Mesenchymal stem cell (in vitro differentiated cells and primary cell): ENCODE measurements at regions not wholly inside any gene's neighbourhood (a gene's known extent, or its start where the extent isn't known, plus 50 kb on each side); places are given as distances from the start of the nearest gene placed in this dataset.

Experiments
- DNase-seq: peaks from one replicate; pipeline ENCODE4 v3.0.0-alpha.2; 2013
- H2AFZ ChIP-seq: one replicate; pipeline ENCODE4 v1.6.1; 2013; ENCODE audit warnings: low read depth, mild to moderate bottlenecking, control low read depth, inconsistent platforms, low read length, moderate library complexity
- H2AK5ac ChIP-seq: 2 replicates; pipeline ENCODE4 v1.6.1; 2013; ENCODE audit warnings: low read length, moderate library complexity, mild to moderate bottlenecking, inconsistent platforms; ENCODE audit not compliant: severe bottlenecking
- H2BK120ac ChIP-seq: one replicate; pipeline ENCODE4 v1.6.1; 2013; ENCODE audit warnings: low read depth, mild to moderate bottlenecking, inconsistent platforms, low read length, moderate library complexity
- H2BK12ac ChIP-seq, 2 experiments: one replicate each; pipeline ENCODE4 v1.6.1; 2013; ENCODE audit warnings: inconsistent platforms in 2 of 2, low read length in 2 of 2, mild to moderate bottlenecking in 2 of 2, moderate library complexity in 2 of 2, control low read depth in 1 of 2
- H2BK15ac ChIP-seq: one replicate; pipeline ENCODE4 v1.6.1; 2013; ENCODE audit warnings: mild to moderate bottlenecking, low read depth, inconsistent platforms; ENCODE audit not compliant: poor library complexity, severe bottlenecking
- H2BK5ac ChIP-seq: 2 replicates; pipeline ENCODE4 v1.6.1; 2013; ENCODE audit warnings: low read depth, mild to moderate bottlenecking, low read length, control low read depth, inconsistent platforms; ENCODE audit not compliant: poor library complexity, severe bottlenecking
- H3K14ac ChIP-seq, 2 experiments: one replicate each; pipeline ENCODE4 v1.6.1; 2013; ENCODE audit warnings: inconsistent platforms in 2 of 2, low read length in 2 of 2, control low read depth in 1 of 2, mild to moderate bottlenecking in 1 of 2, moderate library complexity in 1 of 2
- H3K18ac ChIP-seq, 2 experiments: one replicate each; pipeline ENCODE4 v1.6.1; 2013; ENCODE audit warnings: inconsistent platforms in 2 of 2, low read length in 2 of 2, control low read depth in 1 of 2, low read depth in 1 of 2, mild to moderate bottlenecking in 1 of 2
- H3K23ac ChIP-seq, 2 experiments: one replicate each; pipeline ENCODE4 v1.6.1; 2013; ENCODE audit warnings: inconsistent platforms in 2 of 2, low read length in 2 of 2, mild to moderate bottlenecking in 2 of 2, moderate library complexity in 2 of 2, control low read depth in 1 of 2
- H3K27ac ChIP-seq: 2 replicates; pipeline ENCODE4 v1.5.1; 2013; ENCODE audit warnings: mild to moderate bottlenecking, moderate library complexity, low read length, control low read depth, inconsistent platforms; ENCODE audit not compliant: poor library complexity, severe bottlenecking
- H3K27me3 ChIP-seq, 2 experiments: 2 replicates each; pipeline versions ENCODE4 v1.6.1 to v1.7.0; 2013; ENCODE audit warnings: low read length in 2 of 2, mild to moderate bottlenecking in 2 of 2, moderate library complexity in 2 of 2, control low read depth in 1 of 2, inconsistent platforms in 1 of 2; ENCODE audit not compliant: control insufficient read depth in 1 of 2, insufficient read depth in 1 of 2
- H3K36me3 ChIP-seq, 2 experiments: 2 replicates each; pipeline versions ENCODE4 v1.6.1 to v1.7.0; 2013; ENCODE audit warnings: low read length in 2 of 2, control low read depth in 1 of 2, inconsistent platforms in 1 of 2, low read depth in 1 of 2, mild to moderate bottlenecking in 1 of 2; ENCODE audit not compliant: insufficient read depth in 2 of 2, control insufficient read depth in 1 of 2
- H3K4ac ChIP-seq, 2 experiments: one replicate each; pipeline ENCODE4 v1.6.1; 2013; ENCODE audit warnings: inconsistent platforms in 2 of 2, low read length in 2 of 2, mild to moderate bottlenecking in 2 of 2, moderate library complexity in 2 of 2, control low read depth in 1 of 2, low read depth in 1 of 2
- H3K4me1 ChIP-seq: 2 replicates; pipeline ENCODE4 v1.6.1; 2013; ENCODE audit warnings: low read depth, low read length, control low read depth; ENCODE audit not compliant: control insufficient read depth, insufficient read depth
- H3K4me2 ChIP-seq: 2 replicates; pipeline ENCODE4 v1.6.1; 2013; ENCODE audit warnings: low read length, mild to moderate bottlenecking, inconsistent platforms; ENCODE audit not compliant: poor library complexity, severe bottlenecking
- H3K4me3 ChIP-seq, 2 experiments: 2 replicates each; pipeline versions ENCODE4 v1.5.1 to v1.7.0; 2013; ENCODE audit warnings: low read length in 2 of 2, mild to moderate bottlenecking in 2 of 2, control low read depth in 1 of 2, low read depth in 1 of 2; ENCODE audit not compliant: insufficient read depth in 1 of 2
- H3K79me1 ChIP-seq: replicated peaks from 2 replicates; pipeline ENCODE4 v1.6.1; 2013; ENCODE audit warnings: mild to moderate bottlenecking, control low read depth, low read length, inconsistent platforms; ENCODE audit not compliant: poor library complexity, severe bottlenecking
- H3K9ac ChIP-seq: 2 replicates; pipeline ENCODE4 v1.7.0; 2013; ENCODE audit warnings: mild to moderate bottlenecking, low read length, moderate library complexity
- H3K9me3 ChIP-seq: 2 replicates; pipeline ENCODE4 v1.7.0; 2013; ENCODE audit warnings: mild to moderate bottlenecking, low read length; ENCODE audit not compliant: control insufficient read depth
- H4K8ac ChIP-seq: one replicate; pipeline ENCODE4 v1.6.1; 2013; ENCODE audit warnings: inconsistent platforms, mild to moderate bottlenecking, low read length, moderate library complexity
- H4K91ac ChIP-seq: one replicate; pipeline ENCODE4 v1.6.1; 2013; ENCODE audit warnings: mild to moderate bottlenecking, low read length, inconsistent platforms
- WGBS: methylation state at CpG from one replicate; pipeline ENCODE4 v1.1.7; 2013; ENCODE audit warnings: mixed read lengths; 5-methylcytosine and 5-hydroxymethylcytosine counted together

DNA sequence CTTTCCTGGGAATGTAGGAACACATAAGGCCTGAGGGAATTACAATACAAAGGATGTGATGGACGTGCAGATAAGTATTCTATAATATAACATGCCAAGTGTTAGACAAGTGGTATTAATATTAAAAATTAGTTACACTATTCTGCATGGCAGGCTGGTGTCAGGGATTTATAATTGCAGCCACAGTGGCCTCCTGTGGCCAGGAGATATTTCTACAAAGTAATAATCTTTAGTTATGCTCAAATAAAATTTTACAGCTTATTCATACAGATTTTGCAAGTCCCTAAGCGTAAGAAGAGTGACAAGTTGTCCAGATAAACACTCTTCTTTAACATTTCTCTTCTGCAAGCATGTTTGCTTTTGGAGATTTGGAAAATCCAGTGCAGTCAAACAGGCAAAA is 90.4 kb upstream of the CBLN2 start:
- Histone ChIP-seq H2BK12ac (no peak overlapping the region), H4K91ac (no peak overlapping the region), H4K8ac (no peak overlapping the region), H2AK5ac (no peak overlapping the region), H3K14ac (no peak overlapping the region), H3K9ac (no peak overlapping the region), H3K36me3 (no peaks in the 10 kb centered on the region), H2BK5ac (no peak overlapping the region), H2AFZ (no peak overlapping the region), H3K27ac (no peak overlapping the region), H3K4me3 (no peak overlapping the region), H3K4ac (no peak overlapping the region), H3K4me2 (no peak overlapping the region), H3K9me3 (no peaks in the 10 kb centered on the region), H2BK120ac (no peak overlapping the region), H2BK15ac (no peak overlapping the region), H3K23ac (no peak overlapping the region), H3K18ac (no peak overlapping the region), H3K27me3 (no peaks in the 10 kb centered on the region), H3K4me1 (no peaks in the 10 kb centered on the region), H3K79me1 (no peaks in the 10 kb centered on the region)
- no peak for DNase-seq
- 100% methylated on average over 1 of the region's 2 CpGs for WGBS

DNA sequence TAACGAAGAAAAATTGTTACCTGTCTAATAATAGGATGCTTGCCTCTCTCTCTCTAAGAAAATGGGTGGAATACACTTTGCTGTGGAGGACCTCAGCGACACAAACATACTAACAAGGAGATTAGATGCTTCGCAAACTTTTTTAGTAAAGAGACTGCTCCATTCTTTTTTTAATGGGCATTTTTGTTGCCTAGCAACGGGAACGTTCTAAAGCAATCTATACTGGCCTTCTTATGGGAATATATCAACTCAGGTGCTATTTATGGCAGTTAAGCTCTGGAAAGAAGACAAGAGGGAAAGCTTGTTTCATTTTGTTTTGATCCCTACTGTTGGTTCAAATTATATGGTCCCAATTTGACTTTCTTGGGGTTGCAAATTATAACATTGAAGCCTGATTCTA is 86.8 kb upstream of the CBLN2 start:
- Histone ChIP-seq H2BK15ac (no peak overlapping the region), H3K14ac (no peak overlapping the region), H3K4me3 (no peak overlapping the region), H2AK5ac (no peak overlapping the region), H3K18ac (no peak overlapping the region), H3K79me1 (no peaks in the 10 kb centered on the region), H4K8ac (no peak overlapping the region), H3K4ac (no peak overlapping the region), H3K9me3 (no peaks in the 10 kb centered on the region), H2AFZ (no peak overlapping the region), H4K91ac (no peak overlapping the region), H2BK5ac (no peak overlapping the region), H3K23ac (no peak overlapping the region), H2BK120ac (no peak overlapping the region), H3K36me3 (no peaks in the 10 kb centered on the region), H2BK12ac (no peak overlapping the region), H3K9ac (no peak overlapping the region), H3K4me1 (no peaks in the 10 kb centered on the region), H3K27me3 (no peaks in the 10 kb centered on the region), H3K27ac (no peak overlapping the region), H3K4me2 (no peak overlapping the region)
- no peak for DNase-seq
- 70% methylated on average over 5 of the region's 5 CpGs for whole genome bisulfite sequencing

DNA sequence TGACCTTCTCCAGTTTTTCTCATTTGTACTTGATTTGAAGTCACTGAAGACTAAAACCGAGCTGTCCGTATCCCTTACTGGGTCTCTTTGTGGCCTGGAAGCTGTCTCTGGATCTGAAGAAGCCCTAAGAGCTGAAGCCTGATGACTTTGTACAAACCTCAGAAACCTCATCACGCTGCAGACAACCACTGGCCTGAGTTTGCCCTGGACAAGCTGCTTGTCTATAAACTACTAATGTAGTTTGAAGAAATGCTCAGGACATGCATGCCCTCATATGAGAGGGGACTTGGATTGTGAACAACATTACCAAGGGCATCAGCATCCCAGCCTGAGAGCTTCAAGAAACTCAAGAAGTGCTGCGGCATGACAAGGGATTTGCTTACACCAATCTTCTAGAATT is 79.3 kb upstream of the CBLN2 start:
- Histone ChIP-seq H3K36me3 (no peaks in the 10 kb centered on the region), H3K9ac (no peak overlapping the region), H2AFZ (no peak overlapping the region), H4K8ac (no peak overlapping the region), H3K4ac (no peak overlapping the region), H3K27me3 (no peaks in the 10 kb centered on the region), H3K18ac (no peak overlapping the region), H3K14ac (no peak overlapping the region), H3K27ac (no peak overlapping the region), H2BK12ac (no peak overlapping the region), H3K4me3 (no peak overlapping the region), H4K91ac (no peak overlapping the region), H3K9me3 (peaks cover 6% of the 10 kb centered on the region), H2BK5ac (no peak overlapping the region), H3K23ac (no peak overlapping the region), H3K79me1 (no peaks in the 10 kb centered on the region), H2BK120ac (no peak overlapping the region), H2AK5ac (no peak overlapping the region), H3K4me1 (no peaks in the 10 kb centered on the region), H2BK15ac (no peak overlapping the region), H3K4me2 (no peak overlapping the region)
- no peak for DNase-seq
- 32% methylated on average over 4 of the region's 4 CpGs for WGBS

DNA sequence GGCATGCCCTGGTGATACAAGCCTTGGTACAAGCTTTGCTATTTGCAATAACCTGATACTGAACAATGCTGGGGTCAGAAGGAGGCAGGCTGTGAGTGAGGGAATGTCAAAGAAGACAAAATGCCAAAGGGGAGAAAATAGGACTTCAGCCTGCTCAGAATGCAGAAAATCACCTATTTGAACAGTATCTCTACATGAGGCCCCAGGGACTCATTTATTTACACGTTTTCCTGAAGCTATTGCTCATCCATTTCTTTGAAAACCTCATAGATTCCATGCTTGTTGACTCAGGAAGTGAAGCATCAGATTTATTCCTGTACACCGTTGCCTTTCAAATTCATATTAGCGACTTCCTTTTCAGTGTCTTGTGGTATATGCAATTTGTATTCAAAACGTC is 69.4 kb upstream of the CBLN2 start:
- Histone ChIP-seq H3K27me3 (no peaks in the 10 kb centered on the region), H3K36me3 (no peaks in the 10 kb centered on the region), H2BK120ac (no peak overlapping the region), H4K91ac (no peak overlapping the region), H2BK5ac (no peak overlapping the region), H2AFZ (no peak overlapping the region), H3K4me3 (no peak overlapping the region), H2BK15ac (no peak overlapping the region), H3K4me1 (no peaks in the 10 kb centered on the region), H3K23ac (no peak overlapping the region), H3K18ac (no peak overlapping the region), H2AK5ac (no peak overlapping the region), H3K4me2 (no peak overlapping the region), H3K4ac (no peak overlapping the region), H3K14ac (no peak overlapping the region), H3K9me3 (no peaks in the 10 kb centered on the region), H2BK12ac (no peak overlapping the region), H3K79me1 (no peaks in the 10 kb centered on the region), H4K8ac (no peak overlapping the region), H3K27ac (no peak overlapping the region), H3K9ac (no peak overlapping the region)
- DNase-seq: no peak
- 3% methylated on average over 2 of the region's 4 CpGs for WGBS
